ENCODE measurements at regions not wholly inside any gene's neighbourhood (a gene's known extent, or its start where the extent isn't known, plus 50 kb on each side); places are given as distances from the start of the nearest gene placed in this dataset.
"Not testable (repeated sequence)": the region's sequence is repeated elsewhere in the genome, so short reads cannot be mapped to it uniquely, and the experiment has no call there.

GRCh38 chr21:35178827-35179226 is 129.7 kb upstream of the RUNX1 start:
- DNase-seq: no peak

GRCh38 chr21:35178098-35178497 is 129.0 kb upstream of the RUNX1 start:
- DNase-seq: no peak

GRCh38 chr21:35172231-35172630 is 123.1 kb upstream of the RUNX1 start:
- no peak for DNase-seq

- DNase-seq: no peak
Measured at GRCh38 chr21:35171385-35171784, 122.3 kb upstream of the RUNX1 start.

- no peak for DNase-seq
Measured at GRCh38 chr21:35170818-35171217, 121.7 kb upstream of the RUNX1 start.

- no peak for DNase-seq
Measured at GRCh38 chr21:35170244-35170643, 121.1 kb upstream of the RUNX1 start.

GRCh38 chr21:35169574-35169973 is 120.5 kb upstream of the RUNX1 start:
- DNase-seq: no peak

- no peak for DNase-seq
Measured at GRCh38 chr21:35168735-35169134, 119.6 kb upstream of the RUNX1 start.

GRCh38 chr21:35164971-35165483 is 115.9 kb upstream of the RUNX1 start:
- no peak for DNase-seq

GRCh38 chr21:35164380-35164779 is 115.3 kb upstream of the RUNX1 start:
- DNase-seq: no peak

GRCh38 chr21:35163411-35163810 is 114.3 kb upstream of the RUNX1 start:
- no peak for DNase-seq

GRCh38 chr21:35162831-35163230 is 113.7 kb upstream of the RUNX1 start:
- DNase-seq: no peak

- no peak for DNase-seq
Measured at GRCh38 chr21:35159881-35160280, 110.8 kb upstream of the RUNX1 start.

- not testable (repeated sequence) for DNase-seq
Measured at GRCh38 chr21:35157374-35157773, 108.3 kb upstream of the RUNX1 start.

- no peak for DNase-seq
Measured at GRCh38 chr21:35156293-35157278, 107.5 kb upstream of the RUNX1 start.

- DNase-seq: no peak
Measured at GRCh38 chr21:35154788-35155187, 105.7 kb upstream of the RUNX1 start.

GRCh38 chr21:35153671-35154070 is 104.6 kb upstream of the RUNX1 start:
- DNase-seq: no peak

- DNase-seq: no peak
Measured at GRCh38 chr21:35150562-35151226, 101.6 kb upstream of the RUNX1 start.

GRCh38 chr21:35149698-35150097 is 100.6 kb upstream of the RUNX1 start:
- DNase-seq: no peak

- no peak for DNase-seq
Measured at GRCh38 chr21:35147439-35147838, 98.3 kb upstream of the RUNX1 start.

- DNase-seq: no peak
Measured at GRCh38 chr21:35145626-35146233, 96.6 kb upstream of the RUNX1 start.

GRCh38 chr21:35144978-35145377 is 95.9 kb upstream of the RUNX1 start:
- no peak for DNase-seq

- DNase-seq: no peak
Measured at GRCh38 chr21:35142036-35142815, 93.1 kb upstream of the RUNX1 start.

All from effector CD8-positive, alpha-beta T cell (primary cell).